Keratinocyte (primary cell): ENCODE measurements at regions not wholly inside any gene's neighbourhood (a gene's known extent, or its start where the extent isn't known, plus 50 kb on each side); places are given as distances from the start of the nearest gene placed in this dataset.

Source experiments
- CTCF ChIP-seq, 3 experiments: IDR thresholded peaks in 1 of 3; conservative IDR thresholded peaks in 1 of 3; optimal IDR thresholded peaks in 1 of 3; 2 replicates in 2 of 3; 3 replicates in 1 of 3; pipeline versions ENCODE3 to v1.5.1; 2011; ENCODE audit warnings: low read length in 3 of 3, mild to moderate bottlenecking in 3 of 3, moderate library complexity in 2 of 3, control low read depth in 1 of 3, inconsistent platforms in 1 of 3; ENCODE audit not compliant: insufficient read depth in 2 of 3; ENCODE audit errors: extremely low read depth in 1 of 3
- EZH2 ChIP-seq: IDR thresholded peaks from one replicate; pipeline ENCODE4 v1.6.1; 2012; ENCODE audit warnings: inconsistent platforms, mild to moderate bottlenecking, low read length, moderate library complexity

DNA sequence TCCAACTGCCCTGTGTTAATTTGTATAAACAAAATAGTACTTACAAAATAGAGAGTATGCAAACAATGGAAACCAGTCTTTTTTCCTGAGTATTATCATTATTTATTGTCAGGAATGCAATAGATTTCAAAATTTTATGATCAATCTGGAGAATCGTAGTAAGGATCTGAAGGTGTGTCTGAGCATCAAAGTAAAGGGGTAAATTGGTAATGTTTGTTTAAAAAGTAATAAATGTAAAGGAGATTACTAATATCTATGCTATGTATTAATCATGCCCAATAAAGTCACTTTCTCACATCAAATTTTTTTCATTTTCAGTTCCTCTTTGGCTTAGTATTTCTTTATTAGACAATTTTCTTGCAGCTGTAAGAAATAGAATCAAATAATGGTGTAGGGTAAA lies 1507.1 kb upstream of the PCDH7 start:
- TF ChIP-seq EZH2: no peak
- TF ChIP-seq CTCF (optimal IDR thresholded peaks at IDR 0.05 in 1 of 3, IDR thresholded peaks at IDR 0.05 in 1 of 3, conservative IDR thresholded peaks at IDR 0.05 in 1 of 3; ENCODE audit: extremely low read depth in 1 of 3, insufficient read depth in 2 of 3, low read length in 3 of 3): no peak
